HEK293 (cell line): ENCODE measurements at regions not wholly inside any gene's neighbourhood (a gene's known extent, or its start where the extent isn't known, plus 50 kb on each side); places are given as distances from the start of the nearest gene placed in this dataset.

ENCODE experiments used
- CTCF ChIA-PET: fragments of 350-600 bp; formaldehyde crosslinking; extraction: SDS; loops from one replicate; lab custom pipeline; 2021; ENCODE audit warnings: antibody characterized with exemption; lab: Yijun Ruan, JAX
- POLR2A ChIA-PET: fragments of 300-600 bp; formaldehyde crosslinking; extraction: SDS; loops from one replicate; lab custom pipeline; 2020; ENCODE audit warnings: antibody characterized with exemption, inconsistent platforms; lab: Yijun Ruan, JAX
- H3K27ac ChIP-seq: fragments of 200-500 bp; sonication (Bioruptor generic); 2 replicates; pipeline ENCODE4 v1.5.1; 2014; ENCODE audit warnings: low read depth, low read length, control low read depth, inconsistent platforms; ENCODE audit errors: extremely low read depth
- H3K36me3 ChIP-seq, 2 experiments: fragments of 200-500 bp in 1 of 2; sonication (Bioruptor generic) in 1 of 2; 1 replicate in 1 of 2; 2 replicates in 1 of 2; pipeline ENCODE4 v1.5.1; 2014 to 2017; ENCODE audit warnings: inconsistent platforms in 2 of 2, low read length in 2 of 2; ENCODE audit not compliant: control insufficient read depth in 2 of 2, insufficient read depth in 1 of 2
- H3K4me1 ChIP-seq: fragments of 200-500 bp; sonication (Bioruptor generic); 2 replicates; pipeline ENCODE4 v1.5.1; 2014; ENCODE audit warnings: mild to moderate bottlenecking, low read length, inconsistent platforms; ENCODE audit not compliant: control insufficient read depth, insufficient read depth
- H3K4me3 ChIP-seq: 2 replicates; pipeline ENCODE4 v1.5.1; 2011; ENCODE audit warnings: low read depth, mild to moderate bottlenecking, control low read depth, low read length, moderate library complexity
- H3K9me3 ChIP-seq: fragments of 200-500 bp; sonication (Bioruptor generic); 2 replicates; pipeline ENCODE4 v1.5.1; 2014; ENCODE audit warnings: low read depth, low read length, inconsistent platforms; ENCODE audit not compliant: control insufficient read depth, insufficient read depth
- BCL6B ChIP-seq: fragments of 450-650 bp; formaldehyde crosslinking; IDR thresholded peaks from 2 replicates; pipeline ENCODE4 v1.5.1; 2017; ENCODE audit warnings: missing biosample characterization, missing genetic modification characterization
- CTCF ChIP-seq: fragments of 450-650 bp; formaldehyde crosslinking; IDR thresholded peaks from 2 replicates; pipeline ENCODE4 v1.5.1; 2016; ENCODE audit warnings: missing biosample characterization, missing genetic modification characterization
- GLI2 ChIP-seq: fragments of 450-650 bp; formaldehyde crosslinking; IDR thresholded peaks from 2 replicates; pipeline ENCODE4; 2017; ENCODE audit warnings: missing biosample characterization, missing genetic modification characterization, low read depth, borderline replicate concordance
- IKZF3 ChIP-seq: fragments of 450-650 bp; IDR thresholded peaks from 2 replicates; pipeline ENCODE4 v1.5.0; 2018; ENCODE audit warnings: missing biosample characterization, mild to moderate bottlenecking, missing genetic modification characterization, moderate library complexity
- KLF10 ChIP-seq: fragments of 450-650 bp; IDR thresholded peaks from 2 replicates; pipeline ENCODE4 v1.5.1; 2018; ENCODE audit warnings: missing biosample characterization, mild to moderate bottlenecking, missing genetic modification characterization
- KLF9 ChIP-seq: fragments of 450-650 bp; formaldehyde crosslinking; IDR thresholded peaks from 2 replicates; pipeline ENCODE4 v1.5.1; 2016; ENCODE audit warnings: missing biosample characterization, missing genetic modification characterization, low read depth
- PRDM1 ChIP-seq: fragments of 450-650 bp; formaldehyde crosslinking; IDR thresholded peaks from 2 replicates; pipeline ENCODE4; 2016; ENCODE audit warnings: missing biosample characterization, missing genetic modification characterization
- SP7 ChIP-seq: fragments of 450-650 bp; formaldehyde crosslinking; IDR thresholded peaks from 2 replicates; pipeline ENCODE4 v1.5.1; 2016; ENCODE audit warnings: missing biosample characterization, missing genetic modification characterization
- ZNF10 ChIP-seq: fragments of 450-650 bp; formaldehyde crosslinking; IDR thresholded peaks from 2 replicates; pipeline ENCODE4 v1.5.1; 2017; ENCODE audit warnings: missing biosample characterization, missing genetic modification characterization
- ZNF112 ChIP-seq: fragments of 450-650 bp; formaldehyde crosslinking; IDR thresholded peaks from 2 replicates; pipeline ENCODE4 v1.5.0; 2017; ENCODE audit warnings: missing biosample characterization, missing genetic modification characterization
- ZNF184 ChIP-seq: fragments of 450-650 bp; IDR thresholded peaks from 2 replicates; pipeline ENCODE4 v1.5.1; 2018; ENCODE audit warnings: missing biosample characterization, mild to moderate bottlenecking, missing genetic modification characterization
- ZNF211 ChIP-seq: fragments of 450-650 bp; formaldehyde crosslinking; IDR thresholded peaks from 2 replicates; pipeline ENCODE4 v1.5.1; 2016; ENCODE audit warnings: low read depth, missing biosample characterization, missing genetic modification characterization
- ZNF302 ChIP-seq: fragments of 450-650 bp; formaldehyde crosslinking; IDR thresholded peaks from 2 replicates; pipeline ENCODE4 v1.5.1; 2016; ENCODE audit warnings: missing biosample characterization, missing genetic modification characterization, low read depth
- ZNF473 ChIP-seq: fragments of 450-650 bp; formaldehyde crosslinking; IDR thresholded peaks from 2 replicates; pipeline ENCODE4 v1.5.1; 2017; ENCODE audit warnings: missing biosample characterization, missing genetic modification characterization
- ZNF513 ChIP-seq: fragments of 450-650 bp; IDR thresholded peaks from 2 replicates; pipeline ENCODE4 v1.5.1; 2018; ENCODE audit warnings: missing biosample characterization, missing genetic modification characterization
- ZNF558 ChIP-seq: fragments of 450-650 bp; formaldehyde crosslinking; IDR thresholded peaks from 2 replicates; pipeline ENCODE4 v1.5.1; 2016; ENCODE audit warnings: missing biosample characterization, missing genetic modification characterization
- ZNF561 ChIP-seq: fragments of 450-650 bp; IDR thresholded peaks from 2 replicates; pipeline ENCODE4 v1.5.1; 2018; ENCODE audit warnings: missing biosample characterization, missing genetic modification characterization, borderline replicate concordance
- ZNF580 ChIP-seq: fragments of 450-650 bp; formaldehyde crosslinking; IDR thresholded peaks from 2 replicates; pipeline ENCODE4 v1.5.1; 2016; ENCODE audit warnings: missing biosample characterization, missing genetic modification characterization
- ZNF623 ChIP-seq: fragments of 450-650 bp; formaldehyde crosslinking; IDR thresholded peaks from 2 replicates; pipeline ENCODE4 v1.5.1; 2016; ENCODE audit warnings: missing biosample characterization, missing genetic modification characterization
- ZNF629 ChIP-seq: fragments of 450-650 bp; formaldehyde crosslinking; IDR thresholded peaks from 2 replicates; pipeline ENCODE4 v1.5.1; 2017; ENCODE audit warnings: missing biosample characterization, missing genetic modification characterization
- ZNF658 ChIP-seq: fragments of 450-650 bp; formaldehyde crosslinking; IDR thresholded peaks from 2 replicates; pipeline ENCODE4; 2016; ENCODE audit warnings: missing biosample characterization, missing genetic modification characterization
- ZNF76 ChIP-seq: fragments of 450-650 bp; formaldehyde crosslinking; IDR thresholded peaks from 2 replicates; pipeline ENCODE4; 2016; ENCODE audit warnings: low read depth, missing biosample characterization, missing genetic modification characterization, borderline replicate concordance

- no peak for TF ChIP-seq ZNF184 (tag by site-specific recombination)
- TF ChIP-seq BCL6B (tag by site-specific recombination), result no peak
These were observed 290.9 kb upstream of the ANKRD55 start (continued) for GRCh38 chr5:56523790-56524575.

DNA sequence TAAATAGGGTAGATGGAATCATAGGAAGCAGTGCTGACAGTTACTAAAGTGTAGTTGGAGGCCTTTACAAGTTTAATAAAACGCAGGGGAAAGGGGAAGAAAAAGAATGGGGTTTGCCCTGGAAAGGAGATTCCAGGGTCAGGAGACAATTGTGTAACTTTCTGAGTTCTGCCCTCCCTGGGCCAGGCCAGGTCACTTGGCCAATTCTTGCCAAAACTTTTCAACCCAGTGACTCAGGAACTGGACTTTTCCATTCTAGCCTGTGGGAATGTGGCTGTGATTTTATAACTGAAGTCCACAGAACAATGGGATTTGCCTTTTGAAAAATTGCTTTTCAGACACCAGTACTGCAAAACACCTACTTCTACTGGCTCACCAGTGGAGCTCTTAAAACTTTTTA, 289.8 kb upstream of the ANKRD55 start:
- Histone ChIP-seq H3K4me3 (no peak overlapping the region), H3K4me1 (peaks cover 7% of the 10 kb centered on the region), H3K27ac (no peak overlapping the region), H3K36me3 (no peaks in the 10 kb centered on the region), H3K9me3 (no peaks in the 10 kb centered on the region)
- CTCF ChIA-PET, result interaction anchor here (0.6 kb wide), 1 partner anchor 73 kb away, joined by 3 read pairs; no protein-coding TSS in a partner anchor
- TF ChIP-seq ZNF558 (tag by site-specific recombination) (no peak), ZNF513 (tag by site-specific recombination) (no peak), KLF9 (tag by site-specific recombination) (no peak), PRDM1 (no peak), ZNF302 (no peak), ZNF623 (no peak), ZNF10 (tag by site-specific recombination) (no peak), CTCF (tag by site-specific recombination) (no peak), ZNF211 (tag by site-specific recombination) (no peak), ZNF76 (tag by site-specific recombination) (no peak), SP7 (tag by site-specific recombination) (no peak), ZNF473 (tag by site-specific recombination) (no peak), ZNF629 (tag by site-specific recombination) (no peak), ZNF112 (tag by site-specific recombination) (no peak), ZNF580 (tag by site-specific recombination) (no peak), KLF10 (tag by site-specific recombination) (no peak), IKZF3 (tag by site-specific recombination) (no peak), ZNF658 (tag by site-specific recombination) (no peak), GLI2 (tag by site-specific recombination) (no peak), ZNF561 (tag by site-specific recombination) (no peak)
- POLR2A ChIA-PET, result no interaction called here
